GM23248 (cell line): ENCODE measurements at regions not wholly inside any gene's neighbourhood (a gene's known extent, or its start where the extent isn't known, plus 50 kb on each side); places are given as distances from the start of the nearest gene placed in this dataset.

ENCODE experiments used
- EZH2 ChIP-seq: fragments of 200-600 bp; sonication (generic); IDR thresholded peaks from 2 replicates; pipeline ENCODE4 v1.6.1; 2018; ENCODE audit warnings: antibody characterized with exemption, mild to moderate bottlenecking; ENCODE audit not compliant: insufficient read depth, poor library complexity, severe bottlenecking
- EZH2phosphoT487 ChIP-seq: fragments of 200-600 bp; sonication (generic); IDR thresholded peaks from 2 replicates; pipeline ENCODE4 v1.6.1; 2018; ENCODE audit warnings: antibody characterized with exemption, moderate library complexity, mild to moderate bottlenecking, low read depth; ENCODE audit not compliant: insufficient read depth

GRCh38 chr10:83932245-83932644 is 207.1 kb upstream of the GHITM start:
- no peak for TF ChIP-seq EZH2
- TF ChIP-seq EZH2phosphoT487: no peak
